ENCODE measurements at regions not wholly inside any gene's neighbourhood (a gene's known extent, or its start where the extent isn't known, plus 50 kb on each side); places are given as distances from the start of the nearest gene placed in this dataset.
A peak's percentile ranks its signal among the peaks of the same experiment; 100 is the strongest.
"Not testable (repeated sequence)": the region's sequence is repeated elsewhere in the genome, so short reads cannot be mapped to it uniquely, and the experiment has no call there.

GRCh38 chr21:6093870-6094269, 4427.5 kb upstream of the TPTE start:
- DNase-seq (ENCODE audit: low spot score), result not testable (repeated sequence)

DNA sequence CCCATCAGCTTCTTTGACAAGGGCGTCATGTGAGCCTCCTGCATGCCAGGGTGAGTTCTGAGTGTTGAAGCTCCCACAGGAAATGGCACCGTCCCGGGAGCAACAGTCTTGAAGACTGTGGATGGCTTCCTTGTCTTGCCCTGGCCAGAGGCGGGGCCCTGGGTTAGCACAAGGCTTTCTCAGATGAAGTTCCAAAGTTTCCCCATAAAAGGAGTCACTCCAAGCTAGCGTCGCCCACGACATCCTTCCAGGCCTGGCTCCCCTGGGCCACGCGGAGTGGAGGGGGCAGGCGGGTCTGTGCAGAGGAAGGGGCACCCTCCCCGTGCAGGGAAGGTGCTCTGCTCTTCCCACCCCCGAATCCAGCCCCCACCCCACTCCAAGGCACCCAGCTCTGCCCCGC, 4426.1 kb upstream of the TPTE start:
- DNase-seq (ENCODE audit: low spot score), result not testable (repeated sequence)

- not testable (repeated sequence) for DNase-seq (ENCODE audit: low spot score)
These were observed 4424.6 kb upstream of the TPTE start for GRCh38 chr21:6096560-6097424.

DNA sequence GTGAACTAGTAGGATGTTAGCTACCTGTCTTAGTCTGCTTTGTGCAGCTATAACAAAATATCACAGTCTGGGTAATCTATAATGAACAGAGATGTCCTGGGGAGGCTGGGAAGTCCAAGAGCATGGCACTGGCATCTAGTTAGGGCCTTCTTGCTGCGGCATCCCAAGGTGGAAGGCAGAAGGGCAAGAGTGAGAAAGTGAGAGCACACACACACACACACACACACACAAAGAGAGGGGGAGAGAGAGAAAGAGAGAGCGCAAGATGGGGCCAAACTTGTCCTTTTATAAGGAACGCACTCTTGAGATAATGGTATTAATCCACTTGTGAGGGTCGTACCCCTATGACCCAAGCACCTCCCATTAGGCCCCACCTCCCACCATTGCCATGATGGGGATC, 4423.6 kb upstream of the TPTE start:
- not testable (repeated sequence) for DNase-seq (ENCODE audit: low spot score)

DNA sequence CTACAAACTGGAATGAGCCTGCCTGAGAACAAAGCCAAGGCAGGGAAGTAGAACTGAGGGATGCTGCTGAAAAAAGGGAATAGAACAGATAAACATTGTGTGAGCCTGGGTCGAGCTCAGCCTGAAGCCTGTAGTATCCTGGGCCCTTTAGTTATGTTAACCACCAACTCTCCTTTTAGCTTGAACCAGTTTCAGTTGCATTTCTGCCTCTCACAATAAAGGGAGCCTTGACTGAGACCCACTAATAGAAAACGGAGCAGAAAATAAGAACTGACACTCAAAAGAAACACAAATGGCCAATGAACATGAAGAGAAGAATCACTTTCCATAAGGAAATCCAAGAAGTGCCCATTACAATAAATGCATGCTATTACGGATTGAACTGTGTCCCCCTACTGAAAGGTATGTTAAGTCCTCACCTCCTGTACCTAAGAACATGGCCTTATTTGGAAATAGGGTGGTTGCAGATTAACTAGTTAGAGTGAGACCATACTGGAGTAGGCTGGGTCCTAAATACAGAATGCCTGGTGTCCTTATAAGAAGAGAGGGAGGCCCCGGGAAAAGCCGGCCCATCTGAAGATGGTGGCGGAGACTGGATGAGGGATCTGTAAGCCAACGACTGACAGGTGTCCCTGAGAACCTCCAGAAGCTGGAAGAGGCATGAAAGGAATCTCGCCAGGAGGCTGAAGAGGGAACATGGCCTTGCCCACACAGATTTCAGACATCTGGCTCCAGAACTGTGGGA, 4423.0 kb upstream of the TPTE start:
- DNase-seq (ENCODE audit: low spot score), result not testable (repeated sequence)

GRCh38 chr21:6101588-6101987, 4419.8 kb upstream of the TPTE start:
- not testable (repeated sequence) for DNase-seq (ENCODE audit: low spot score)

- not testable (repeated sequence) for DNase-seq (ENCODE audit: low spot score)
These were observed 4416.8 kb upstream of the TPTE start for GRCh38 chr21:6104546-6104945.

DNA sequence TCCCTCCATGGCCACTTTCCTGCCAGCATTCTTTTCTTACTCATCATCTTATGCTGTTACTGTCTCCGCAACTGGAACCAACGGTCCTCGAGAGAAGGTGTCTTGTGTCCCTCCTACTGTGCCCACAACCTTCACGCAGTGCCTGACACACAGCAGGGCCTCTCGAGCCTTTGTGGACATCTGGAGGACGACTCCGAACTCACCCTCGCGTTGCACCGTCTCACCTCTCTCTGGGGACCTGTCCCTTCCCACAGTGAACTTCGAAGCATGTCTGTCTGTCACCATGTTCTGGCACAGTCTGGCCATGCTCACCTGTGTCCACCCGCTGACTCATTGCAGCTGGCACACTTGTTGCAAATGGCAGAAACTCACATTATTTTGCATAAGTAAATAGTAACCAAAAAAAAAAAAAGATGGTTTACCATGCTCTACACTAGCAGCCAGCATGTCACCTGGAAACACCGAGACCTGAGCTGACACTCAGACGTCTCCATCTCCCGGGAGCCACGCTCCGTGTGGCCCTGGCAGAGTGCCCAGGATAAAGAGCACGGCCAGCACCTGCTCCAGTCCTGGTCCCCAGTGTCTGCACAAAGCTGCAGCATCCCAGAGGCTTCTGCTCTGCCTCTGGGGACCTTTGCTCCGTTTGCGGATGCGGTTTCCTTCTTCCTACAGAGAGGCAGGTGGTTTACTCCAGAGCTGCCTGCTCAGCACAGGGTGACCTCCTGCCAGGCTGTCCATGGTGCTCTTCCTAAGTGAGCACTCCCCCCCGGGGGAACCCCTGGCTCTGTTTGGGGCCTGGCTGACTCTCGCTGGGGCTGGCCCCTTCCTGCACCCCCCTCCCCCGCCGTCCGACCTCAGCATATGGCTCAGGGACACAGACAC, 4414.5 kb upstream of the TPTE start:
- DNase-seq (ENCODE audit: low spot score), result not testable (repeated sequence)

GRCh38 chr21:6108894-6109293, 4412.5 kb upstream of the TPTE start:
- not testable (repeated sequence) for DNase-seq (ENCODE audit: low spot score)

- not testable (repeated sequence) for DNase-seq (ENCODE audit: low spot score)
These were observed 4411.6 kb upstream of the TPTE start for GRCh38 chr21:6109774-6110173.

DNA sequence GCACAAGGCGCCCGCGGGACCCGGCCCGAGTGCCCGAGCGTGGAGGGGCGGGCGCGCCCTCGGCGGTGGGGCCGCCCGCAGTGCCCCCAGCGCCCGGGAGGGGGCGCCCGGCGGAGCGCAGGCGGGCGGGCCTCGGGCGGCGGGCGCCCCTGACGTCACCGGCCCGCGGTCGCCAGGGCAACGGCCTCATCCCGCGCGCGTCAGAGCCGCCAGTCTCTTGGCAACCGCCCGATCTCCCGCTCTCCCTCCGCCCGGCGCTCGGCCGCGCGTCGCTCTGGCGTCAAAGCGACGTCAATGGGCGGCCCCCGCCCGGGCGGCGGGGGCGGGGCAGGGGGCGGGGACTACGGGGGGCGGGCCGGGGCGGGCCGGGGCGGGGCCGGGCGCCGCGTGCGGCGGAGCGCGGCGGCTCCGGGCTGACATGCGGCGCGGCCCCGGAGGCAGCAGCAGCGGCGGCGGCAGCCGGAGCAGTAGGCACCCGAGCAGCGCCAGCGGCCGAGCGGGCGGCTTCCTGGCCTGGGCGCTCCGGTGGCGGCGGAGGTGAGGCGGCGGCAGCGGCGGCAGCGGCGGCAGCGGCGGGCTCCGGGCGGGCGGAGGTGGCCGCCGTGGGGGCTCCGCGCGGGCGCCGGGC, 4410.6 kb upstream of the TPTE start:
- not testable (repeated sequence) for DNase-seq (ENCODE audit: low spot score)

DNA sequence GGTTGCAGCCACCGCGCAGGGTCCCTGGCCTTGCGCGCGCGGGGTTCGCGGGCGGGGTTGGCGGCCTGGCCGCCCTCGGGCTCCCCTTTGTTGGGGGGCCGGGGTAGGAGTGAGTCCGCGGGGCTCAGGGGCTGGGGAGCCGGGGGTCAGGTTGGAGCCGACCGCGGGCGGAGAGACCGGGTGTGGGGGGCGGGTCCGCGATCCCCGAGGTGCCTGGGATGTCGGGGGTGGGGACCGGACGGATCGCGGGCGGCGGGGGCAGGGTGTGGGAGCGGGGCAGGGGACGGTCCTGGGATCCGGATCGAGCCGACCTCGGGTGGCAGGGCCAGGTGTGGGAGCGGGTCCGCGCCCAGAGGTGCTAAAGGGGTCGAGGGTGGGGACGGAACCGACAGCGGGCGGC, 4410.0 kb upstream of the TPTE start:
- DNase-seq (ENCODE audit: low spot score), result not testable (repeated sequence)

DNA sequence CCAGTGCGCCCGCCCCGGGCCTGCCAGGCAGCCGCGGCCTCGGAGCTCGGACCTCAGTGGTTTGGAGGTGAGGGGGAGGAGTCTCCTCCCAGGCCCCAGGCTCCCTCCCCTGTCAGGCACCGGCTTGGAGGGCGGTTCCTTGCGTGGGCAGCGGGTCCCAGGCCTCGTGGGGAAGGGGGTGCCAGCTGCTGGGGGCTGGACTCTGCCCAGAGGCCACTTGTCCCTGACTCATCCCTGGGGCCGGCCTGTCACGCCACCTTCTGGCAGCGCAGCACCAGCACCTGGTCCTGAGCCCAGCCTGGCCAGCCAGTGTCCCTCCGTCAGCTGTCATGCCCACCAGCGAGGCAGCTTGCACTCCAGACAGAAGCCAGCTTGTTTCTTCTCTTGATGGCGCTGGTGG, 4403.0 kb upstream of the TPTE start:
- DNase-seq (ENCODE audit: low spot score), result not testable (repeated sequence)

GRCh38 chr21:6120863-6121262, 4400.5 kb upstream of the TPTE start:
- DNase-seq (ENCODE audit: low spot score), result not testable (repeated sequence)

DNA sequence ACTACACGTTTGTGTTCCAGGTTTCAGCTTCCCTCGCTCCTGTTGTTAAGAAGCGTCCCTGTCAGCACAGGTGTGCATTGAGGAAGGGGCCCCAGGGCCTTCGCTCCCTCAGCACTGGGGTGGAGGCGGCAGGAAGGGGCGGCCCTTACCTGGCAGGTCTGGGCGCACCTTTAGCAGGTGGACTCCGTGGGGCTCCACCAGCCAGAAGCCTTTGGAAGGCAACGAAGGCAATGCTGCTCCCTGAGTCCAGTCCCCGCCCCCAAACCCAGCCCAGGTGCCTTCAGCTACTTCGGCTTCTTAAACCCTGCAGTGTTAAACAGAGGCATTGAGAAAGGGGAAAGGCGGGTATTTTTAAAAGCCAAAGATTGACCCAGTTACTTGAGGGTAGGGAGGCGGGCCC, 4398.8 kb upstream of the TPTE start:
- DNase-seq (ENCODE audit: low spot score), result not testable (repeated sequence)

DNA sequence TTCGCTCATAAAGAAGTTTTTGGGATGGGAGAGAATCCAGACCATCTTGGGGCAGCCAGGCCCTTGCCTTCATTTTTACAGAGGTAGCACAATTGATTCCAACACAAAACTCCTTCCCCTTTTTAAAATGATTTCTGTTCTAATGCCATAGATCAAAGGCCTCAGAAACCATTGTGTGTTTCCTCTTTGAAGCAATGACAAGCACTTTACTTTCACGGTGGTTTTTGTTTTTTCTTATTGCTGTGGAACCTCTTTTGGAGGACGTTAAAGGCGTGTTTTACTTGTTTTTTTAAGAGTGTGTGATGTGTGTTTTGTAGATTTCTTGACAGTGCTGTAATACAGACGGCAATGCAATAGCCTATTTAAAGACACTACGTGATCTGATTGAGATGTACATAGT, 4398.2 kb upstream of the TPTE start:
- DNase-seq (ENCODE audit: low spot score), result not testable (repeated sequence)

DNA sequence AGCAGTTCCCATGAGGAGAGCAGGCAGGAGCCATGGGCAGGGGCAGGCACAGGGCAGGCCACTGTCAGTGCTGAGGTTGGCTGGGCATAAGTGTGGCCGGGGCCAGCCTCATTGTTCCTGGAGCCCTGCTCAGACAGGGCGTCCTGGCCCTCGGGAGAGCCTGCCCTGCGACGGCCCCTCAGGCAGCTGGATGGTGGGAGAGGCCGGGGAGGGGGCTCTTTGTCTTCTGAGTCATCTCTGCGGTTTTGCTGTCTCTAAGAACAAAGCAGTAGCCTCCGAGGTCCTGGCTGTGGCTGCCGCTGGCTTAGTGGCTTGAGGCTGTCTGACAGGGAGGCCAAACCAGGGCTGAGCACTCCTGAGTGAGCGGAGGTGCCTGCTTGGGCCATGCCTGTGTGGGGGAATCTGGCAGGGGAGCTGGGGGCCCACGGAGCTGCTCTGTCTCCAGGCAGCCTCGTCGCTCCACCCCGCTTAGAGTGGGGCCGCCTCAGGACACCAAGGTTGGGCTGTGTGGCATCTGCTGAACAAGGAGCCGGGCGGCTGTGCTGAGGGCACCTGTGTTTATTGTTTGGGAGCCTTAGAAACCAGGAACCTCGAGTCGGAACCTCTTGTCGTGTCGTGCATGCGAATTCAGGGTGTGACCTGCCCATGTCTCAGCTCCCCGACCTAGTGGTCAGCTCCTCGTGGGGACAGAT, 4395.7 kb upstream of the TPTE start:
- DNase-seq (ENCODE audit: low spot score), result peak; percentile 9

DNA sequence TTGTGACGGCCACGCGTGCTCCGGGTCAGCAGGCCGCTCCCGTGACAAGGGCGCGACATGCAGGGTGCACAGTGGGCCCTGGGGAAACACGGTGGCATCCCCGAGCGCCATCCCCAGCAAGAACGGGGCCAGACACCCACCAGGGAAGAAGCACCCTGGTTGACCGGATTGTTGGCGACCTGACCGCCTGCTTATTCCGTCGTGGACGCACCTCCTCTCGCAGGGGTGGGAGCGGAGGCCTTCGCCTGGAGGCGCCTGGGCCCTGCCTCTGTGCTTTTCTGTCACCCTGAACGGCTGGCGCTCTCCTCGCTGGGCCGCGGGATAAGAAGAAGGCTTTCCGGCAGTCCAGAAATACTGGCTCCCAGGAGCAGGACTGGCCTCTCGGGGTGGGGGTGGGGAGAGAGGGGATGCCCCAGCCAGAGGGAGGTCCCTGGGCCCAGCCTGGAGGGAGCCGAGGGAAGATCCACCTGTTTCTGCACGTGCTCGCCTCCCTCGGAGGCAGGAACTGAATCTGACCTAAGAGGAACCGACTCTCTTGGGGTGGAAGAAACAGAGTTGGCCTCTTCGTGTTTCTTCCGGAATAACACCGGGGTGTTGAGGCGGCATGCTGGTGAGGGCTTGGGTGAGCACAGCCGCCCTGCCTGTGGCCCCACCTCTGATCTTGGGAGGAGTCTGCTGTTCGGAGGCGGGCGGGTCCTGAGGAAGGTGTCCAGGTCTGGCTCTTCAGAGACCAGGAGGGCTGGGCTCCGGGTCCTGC, 4394.2 kb upstream of the TPTE start:
- not testable (repeated sequence) for DNase-seq (ENCODE audit: low spot score)

GRCh38 chr21:6130734-6131133, 4390.6 kb upstream of the TPTE start:
- DNase-seq (ENCODE audit: low spot score), result not testable (repeated sequence)

DNA sequence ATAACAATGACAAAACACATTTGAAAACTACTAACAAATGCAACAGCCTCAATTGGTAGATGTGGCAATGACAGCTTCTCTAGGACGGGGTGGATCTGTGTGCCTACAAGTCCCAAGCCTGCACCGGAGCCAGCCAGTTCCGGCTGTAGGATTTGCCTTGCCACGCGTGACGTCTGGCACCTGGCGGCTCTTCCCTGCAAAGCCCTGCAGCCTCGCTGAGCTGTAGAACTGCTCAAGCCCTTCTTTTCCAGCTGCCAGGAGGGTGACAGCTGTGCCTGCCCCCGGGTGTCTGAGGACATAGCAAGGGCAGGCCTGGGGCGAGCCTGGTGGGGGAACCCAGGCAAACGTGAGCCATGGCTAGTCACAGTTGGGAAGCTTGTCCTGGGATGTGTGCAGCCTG, 4388.0 kb upstream of the TPTE start:
- not testable (repeated sequence) for DNase-seq (ENCODE audit: low spot score)

Measured in SW480 (cell line).